Right atrium auricular region (tissue), 2 donors: ENCODE measurements at regions not wholly inside any gene's neighbourhood (a gene's known extent, or its start where the extent isn't known, plus 50 kb on each side); places are given as distances from the start of the nearest gene placed in this dataset.

ENCODE experiments used
- DNase-seq: peaks from one replicate; pipeline ENCODE4 v3.0.0-alpha.2; 2019; ENCODE audit warnings: low spot score
- H3K27ac ChIP-seq, 2 donors: fragments of 200-600 bp; sonication (generic); 1 replicate in 1 of 2; 2 replicates in 1 of 2; pipeline ENCODE4 v1.5.1; 2016 to 2019
- H3K27me3 ChIP-seq, 2 donors: fragments of 200-600 bp; sonication (generic); one replicate each; pipeline versions ENCODE4 v1.5.1 to v1.6.0; 2017 to 2019
- H3K36me3 ChIP-seq: fragments of 200-600 bp; sonication (generic); one replicate; pipeline ENCODE4 v1.5.1; 2016
- H3K4me1 ChIP-seq, 2 donors: fragments of 200-600 bp; sonication (generic); one replicate each; pipeline versions ENCODE4 v1.5.1 to v1.6.0; 2017 to 2019
- H3K4me3 ChIP-seq, 2 donors: fragments of 200-600 bp; sonication (generic); 1 replicate in 1 of 2; 2 replicates in 1 of 2; pipeline ENCODE4 v1.5.1; 2017 to 2019; ENCODE audit warnings: mild to moderate bottlenecking in 1 of 2, moderate library complexity in 1 of 2
- H3K9me3 ChIP-seq, 2 donors: fragments of 200-600 bp; sonication (generic); one replicate each; pipeline ENCODE4 v1.5.1; 2019
- TF ChIP-seq, protein P1 (sequence below), 2 donors: fragments of 200-600 bp; sonication (generic); IDR thresholded peaks; one replicate each; pipeline ENCODE4 v1.5.1; 2019; ENCODE audit warnings: antibody characterized with exemption in 2 of 2

DNA sequence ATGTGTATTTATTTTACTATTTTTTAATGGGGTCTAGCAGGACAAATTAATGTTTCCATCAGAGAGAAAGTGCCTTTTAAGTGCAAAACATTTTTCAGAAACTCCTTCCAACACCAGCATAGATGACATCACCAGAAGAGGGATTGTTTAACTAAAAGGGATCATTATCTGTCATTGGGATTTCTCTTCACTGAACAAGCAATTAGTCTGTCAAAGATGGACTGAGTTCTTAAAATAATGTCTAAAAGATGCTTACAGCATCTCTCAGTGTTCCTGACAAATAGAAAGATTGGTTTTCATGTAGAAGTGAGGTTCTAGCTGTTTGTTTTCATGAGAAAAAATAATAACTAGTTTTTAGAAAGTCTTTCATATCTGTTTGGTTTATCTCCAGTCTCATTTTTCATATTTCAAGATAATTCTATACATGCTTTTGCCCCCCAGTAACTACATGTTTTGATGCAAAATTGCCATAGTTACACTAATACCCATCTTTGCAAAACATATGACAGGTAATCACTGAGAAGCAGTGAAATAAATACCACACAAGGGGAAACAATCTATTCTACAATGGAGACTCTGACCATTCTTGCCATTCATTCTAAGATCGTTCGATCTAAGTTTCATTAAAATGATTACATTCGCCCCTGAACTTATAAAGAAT is 850.3 kb downstream of the GALC start:
- TF ChIP-seq, protein P1, sequence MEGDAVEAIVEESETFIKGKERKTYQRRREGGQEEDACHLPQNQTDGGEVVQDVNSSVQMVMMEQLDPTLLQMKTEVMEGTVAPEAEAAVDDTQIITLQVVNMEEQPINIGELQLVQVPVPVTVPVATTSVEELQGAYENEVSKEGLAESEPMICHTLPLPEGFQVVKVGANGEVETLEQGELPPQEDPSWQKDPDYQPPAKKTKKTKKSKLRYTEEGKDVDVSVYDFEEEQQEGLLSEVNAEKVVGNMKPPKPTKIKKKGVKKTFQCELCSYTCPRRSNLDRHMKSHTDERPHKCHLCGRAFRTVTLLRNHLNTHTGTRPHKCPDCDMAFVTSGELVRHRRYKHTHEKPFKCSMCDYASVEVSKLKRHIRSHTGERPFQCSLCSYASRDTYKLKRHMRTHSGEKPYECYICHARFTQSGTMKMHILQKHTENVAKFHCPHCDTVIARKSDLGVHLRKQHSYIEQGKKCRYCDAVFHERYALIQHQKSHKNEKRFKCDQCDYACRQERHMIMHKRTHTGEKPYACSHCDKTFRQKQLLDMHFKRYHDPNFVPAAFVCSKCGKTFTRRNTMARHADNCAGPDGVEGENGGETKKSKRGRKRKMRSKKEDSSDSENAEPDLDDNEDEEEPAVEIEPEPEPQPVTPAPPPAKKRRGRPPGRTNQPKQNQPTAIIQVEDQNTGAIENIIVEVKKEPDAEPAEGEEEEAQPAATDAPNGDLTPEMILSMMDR (IDR thresholded peaks at IDR 0.05) = no peak
- H3K27me3 ChIP-seq = no peaks in the 10 kb centered on the region
- H3K27ac ChIP-seq = no peak overlapping the region
- no peak for DNase-seq
- H3K36me3 ChIP-seq = no peaks in the 10 kb centered on the region
- no peaks in the 10 kb centered on the region for H3K4me1 ChIP-seq
- H3K4me3 ChIP-seq = no peak overlapping the region
- H3K9me3 ChIP-seq = no peaks in the 10 kb centered on the region

DNA sequence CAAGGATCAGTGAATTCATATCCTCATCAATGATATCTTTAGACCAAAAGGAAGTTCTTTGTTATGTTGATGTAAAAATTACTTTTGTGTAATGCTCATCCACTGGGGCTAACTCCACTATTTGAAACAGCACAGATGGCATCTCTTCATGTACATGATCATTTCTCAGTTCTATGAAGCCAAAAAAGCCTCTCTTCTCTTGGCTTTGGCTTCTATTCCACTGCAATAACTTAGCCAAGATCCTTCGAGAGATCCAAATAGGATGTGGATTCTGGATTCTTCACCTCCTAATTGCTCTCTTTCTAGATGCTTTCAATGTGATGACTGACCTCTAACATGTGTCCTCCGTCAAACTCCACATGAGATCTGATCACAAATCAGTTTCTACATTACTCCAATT is 851.2 kb downstream of the GALC start:
- H3K4me1 ChIP-seq = no peaks in the 10 kb centered on the region
- H3K27me3 ChIP-seq = no peaks in the 10 kb centered on the region
- TF ChIP-seq, protein P1 (IDR thresholded peaks at IDR 0.05) = no peak
- no peak overlapping the region for H3K27ac ChIP-seq
- H3K9me3 ChIP-seq = no peaks in the 10 kb centered on the region
- no peak overlapping the region for H3K4me3 ChIP-seq
- DNase-seq = no peak
- H3K36me3 ChIP-seq = no peaks in the 10 kb centered on the region

DNA sequence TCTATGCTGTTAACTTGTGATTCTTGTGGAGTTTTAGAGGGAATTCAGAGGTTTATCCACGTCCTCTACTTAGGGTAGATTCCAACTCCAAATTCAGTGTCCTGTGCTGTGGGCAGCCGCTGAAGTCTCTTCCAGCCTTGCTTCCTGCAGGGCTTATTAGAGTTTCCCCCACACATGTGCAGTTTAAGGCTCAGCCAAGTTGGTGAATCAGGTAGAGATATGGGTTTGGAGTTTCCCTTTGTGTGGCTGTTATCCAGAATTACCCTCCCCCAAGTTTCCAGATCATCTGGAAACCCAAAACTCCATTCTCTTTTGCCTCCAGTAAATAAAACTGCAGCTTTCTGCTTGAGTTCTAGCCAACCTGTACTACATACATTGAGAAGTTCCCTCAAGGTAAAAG is 853.7 kb downstream of the GALC start:
- Histone ChIP-seq H3K4me1 (no peaks in the 10 kb centered on the region), H3K36me3 (no peaks in the 10 kb centered on the region), H3K27ac (no peak overlapping the region), H3K9me3 (no peaks in the 10 kb centered on the region), H3K27me3 (no peaks in the 10 kb centered on the region), H3K4me3 (no peak overlapping the region)
- DNase-seq = no peak
- TF ChIP-seq, protein P1 (IDR thresholded peaks at IDR 0.05) = no peak

- DNase-seq = no peak
- no peaks in the 10 kb centered on the region for H3K36me3 ChIP-seq
- no peaks in the 10 kb centered on the region for H3K27me3 ChIP-seq
- H3K4me3 ChIP-seq = no peak overlapping the region
- no peaks in the 10 kb centered on the region for H3K9me3 ChIP-seq
- H3K27ac ChIP-seq = no peak overlapping the region
- TF ChIP-seq, protein P1 (IDR thresholded peaks at IDR 0.05) = no peak
- H3K4me1 ChIP-seq = no peaks in the 10 kb centered on the region
These were observed 859.7 kb downstream of the GALC start for GRCh38 chr14:87133073-87133801.

DNA sequence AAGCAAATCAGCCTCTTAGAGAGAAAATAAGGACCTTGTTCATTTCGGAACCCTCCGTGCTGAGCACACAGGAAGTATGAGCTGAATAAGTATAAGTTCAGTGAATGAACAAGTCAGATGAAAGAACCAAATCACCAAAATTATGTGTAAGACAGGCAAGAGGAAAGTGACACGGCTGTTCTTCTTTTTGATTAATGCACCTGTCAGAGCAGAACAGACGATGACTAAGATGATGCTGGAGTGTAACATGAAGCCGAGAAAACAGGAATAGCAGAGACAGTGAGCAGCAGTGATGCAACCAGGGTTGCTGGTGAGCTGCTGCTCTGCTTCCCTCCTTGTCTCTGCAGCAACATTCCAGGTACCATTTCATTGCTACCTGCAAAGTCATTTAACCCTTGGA is 861.1 kb downstream of the GALC start:
- Histone ChIP-seq H3K27ac (no peak overlapping the region), H3K36me3 (no peaks in the 10 kb centered on the region), H3K4me3 (no peak overlapping the region), H3K4me1 (no peaks in the 10 kb centered on the region), H3K9me3 (no peaks in the 10 kb centered on the region), H3K27me3 (no peaks in the 10 kb centered on the region)
- TF ChIP-seq, protein P1 (IDR thresholded peaks at IDR 0.05) = no peak
- DNase-seq = no peak
